ENCODE measurements at regions not wholly inside any gene's neighbourhood (a gene's known extent, or its start where the extent isn't known, plus 50 kb on each side); places are given as distances from the start of the nearest gene placed in this dataset.

DNA sequence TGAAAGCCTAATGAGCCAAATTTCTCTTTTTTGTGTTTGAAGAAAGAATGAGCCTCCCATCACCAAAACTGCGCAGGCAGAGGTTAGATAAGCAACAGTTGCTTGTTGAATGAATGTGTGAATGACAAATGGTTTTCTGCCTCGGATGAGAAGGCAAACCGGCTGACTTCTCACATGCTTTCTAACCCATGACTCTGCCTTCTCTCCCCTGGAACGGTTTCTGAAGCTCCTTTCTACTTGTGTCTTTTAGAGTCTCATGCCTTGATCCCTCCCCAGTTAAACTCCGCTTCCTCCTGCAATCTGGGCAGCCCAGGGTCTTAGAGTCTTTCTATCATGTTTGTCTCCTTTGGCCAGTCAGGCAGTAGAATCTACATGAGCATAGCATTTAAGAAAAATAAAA lies 342.1 kb upstream of the NCAM1 start:
- Histone ChIP-seq H3K4me2 (replicated peaks; ENCODE audit: extremely low read depth, low read length, poor library complexity, severe bottlenecking) (no peak overlapping the region), H3K36me3 (replicated peaks in 1 of 2; ENCODE audit: control insufficient read depth in 1 of 2, insufficient read depth in 2 of 2, low read length in 2 of 2) (no peaks in the 10 kb centered on the region), H3K9ac (ENCODE audit: insufficient read depth, low read length, poor library complexity, severe bottlenecking) (no peak overlapping the region), H3K27me3 (ENCODE audit: control insufficient read depth in 2 of 2, insufficient read depth in 2 of 2, low read length in 2 of 2) (no peaks in the 10 kb centered on the region), H3K27ac (ENCODE audit: low read depth in 1 of 2, low read length in 2 of 2) (no peak overlapping the region), H4K20me1 (ENCODE audit: insufficient read depth, low read length) (no peaks in the 10 kb centered on the region), H3K9me3 (replicated peaks in 1 of 2; ENCODE audit: control insufficient read depth in 1 of 2, insufficient read depth in 1 of 2, low read length in 2 of 2) (no peaks in the 10 kb centered on the region), H2AFZ (ENCODE audit: insufficient read depth, low read depth, low read length, poor library complexity, severe bottlenecking) (no peak overlapping the region), H3K4me3 (replicated peaks in 1 of 3; ENCODE audit: low read depth in 2 of 3, low read length in 3 of 3) (no peak overlapping the region), H3K79me2 (ENCODE audit: insufficient read depth, low read length) (no peaks in the 10 kb centered on the region), H3K4me1 (ENCODE audit: control insufficient read depth in 1 of 2, insufficient read depth in 2 of 2, low read length in 2 of 2) (peaks cover 81 to 92% of the 10 kb centered on the region in 2 donors)
- Mint-ChIP-seq H3K4me3 (no peak overlapping the region), H3K9me3 (peaks cover 0 to 2% (median 0%) of the 10 kb centered on the region in 7 donors), H3K27me3 (ENCODE audit: low read depth in 3 of 3) (peaks cover 0 to 1% (median 0%) of the 10 kb centered on the region in 3 donors), H3K27ac (peak overlapping the region in 1 of 7 donors; percentile 14), H3K36me3 (peaks cover 0 to 9% of the 10 kb centered on the region in 2 donors), H3K4me1 (peaks cover 76% of the 10 kb centered on the region)
- DNase-seq = no peak
- 80% methylated on average over 1 of the region's 5 CpGs for WGBS (ENCODE audit: insufficient coverage)
- intact Hi-C loops (cut with micrococcal nuclease) = no loop called here
- TF ChIP-seq, protein P1, sequence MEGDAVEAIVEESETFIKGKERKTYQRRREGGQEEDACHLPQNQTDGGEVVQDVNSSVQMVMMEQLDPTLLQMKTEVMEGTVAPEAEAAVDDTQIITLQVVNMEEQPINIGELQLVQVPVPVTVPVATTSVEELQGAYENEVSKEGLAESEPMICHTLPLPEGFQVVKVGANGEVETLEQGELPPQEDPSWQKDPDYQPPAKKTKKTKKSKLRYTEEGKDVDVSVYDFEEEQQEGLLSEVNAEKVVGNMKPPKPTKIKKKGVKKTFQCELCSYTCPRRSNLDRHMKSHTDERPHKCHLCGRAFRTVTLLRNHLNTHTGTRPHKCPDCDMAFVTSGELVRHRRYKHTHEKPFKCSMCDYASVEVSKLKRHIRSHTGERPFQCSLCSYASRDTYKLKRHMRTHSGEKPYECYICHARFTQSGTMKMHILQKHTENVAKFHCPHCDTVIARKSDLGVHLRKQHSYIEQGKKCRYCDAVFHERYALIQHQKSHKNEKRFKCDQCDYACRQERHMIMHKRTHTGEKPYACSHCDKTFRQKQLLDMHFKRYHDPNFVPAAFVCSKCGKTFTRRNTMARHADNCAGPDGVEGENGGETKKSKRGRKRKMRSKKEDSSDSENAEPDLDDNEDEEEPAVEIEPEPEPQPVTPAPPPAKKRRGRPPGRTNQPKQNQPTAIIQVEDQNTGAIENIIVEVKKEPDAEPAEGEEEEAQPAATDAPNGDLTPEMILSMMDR (IDR thresholded peaks at IDR 0.05) = no peak

DNA sequence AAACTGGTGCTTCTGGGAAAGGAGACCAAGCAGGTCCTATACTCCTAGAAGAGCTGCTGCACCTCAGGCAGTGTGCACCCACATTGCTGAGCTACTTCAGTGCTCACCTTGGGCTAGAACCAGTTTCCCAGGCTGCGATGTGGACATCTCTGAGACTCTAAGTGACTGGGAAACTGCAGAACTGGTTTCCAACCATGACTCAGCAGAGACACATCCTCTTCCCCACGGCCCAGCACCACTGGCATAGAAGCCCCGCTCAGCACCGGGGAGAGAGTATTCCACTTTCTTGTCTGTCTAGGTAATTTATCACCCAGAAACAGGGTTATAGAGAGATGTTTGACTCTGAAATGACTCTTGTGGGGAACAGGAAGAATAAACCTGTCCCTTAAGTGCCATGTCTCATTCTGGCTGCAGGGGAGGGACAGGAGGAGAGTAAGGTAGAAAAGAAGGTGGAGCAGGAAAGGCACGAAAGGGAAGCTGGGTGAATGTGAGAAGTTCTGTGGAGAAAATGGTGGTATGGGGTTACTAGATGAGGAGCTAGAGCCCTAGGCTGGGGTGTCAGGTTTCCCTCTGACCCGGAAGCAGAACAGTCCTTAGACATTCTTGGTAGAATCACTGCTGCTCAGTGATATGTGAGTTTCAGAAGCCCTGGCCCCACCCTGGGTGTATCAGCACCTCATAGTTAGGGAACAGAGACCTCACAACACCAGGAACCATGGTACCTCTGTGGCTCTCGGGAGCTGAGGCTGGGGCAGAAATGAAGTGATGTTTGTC lies 340.4 kb upstream of the NCAM1 start:
- Mint-ChIP-seq H3K9me3 (peaks cover 0 to 2% (median 0%) of the 10 kb centered on the region in 7 donors), H3K27me3 (ENCODE audit: low read depth in 3 of 3) (peaks cover 0 to 1% (median 0%) of the 10 kb centered on the region in 3 donors), H3K4me1 (peaks cover 59% of the 10 kb centered on the region), H3K4me3 (peak overlapping the region; percentile 24 to 69), H3K36me3 (peaks cover 0 to 2% of the 10 kb centered on the region in 2 donors), H3K27ac (peak overlapping the region; percentile 82 to 93 (median 90))
- DNase-seq = peak; percentile 58 to 74 (median 73)
- 39% methylated on average over 3 of the region's 7 CpGs for WGBS (ENCODE audit: insufficient coverage)
- H3K4me3 ChIP-seq (replicated peaks in 1 of 3; ENCODE audit: low read depth in 2 of 3, low read length in 3 of 3) = peak overlapping the region in 1 of 3 experiments; percentile 19
- H3K9ac ChIP-seq (ENCODE audit: insufficient read depth, low read length, poor library complexity, severe bottlenecking) = no peak overlapping the region
- TF ChIP-seq, protein P1 (IDR thresholded peaks at IDR 0.05) = no peak
- H3K4me1 ChIP-seq (ENCODE audit: control insufficient read depth in 1 of 2, insufficient read depth in 2 of 2, low read length in 2 of 2) = peaks cover 65 to 76% of the 10 kb centered on the region in 2 donors
- H3K27ac ChIP-seq (ENCODE audit: low read depth in 1 of 2, low read length in 2 of 2) = peak overlapping the region; percentile 68 to 79
- no peaks in the 10 kb centered on the region for H3K27me3 ChIP-seq (ENCODE audit: control insufficient read depth in 2 of 2, insufficient read depth in 2 of 2, low read length in 2 of 2)
- no peaks in the 10 kb centered on the region for H3K79me2 ChIP-seq (ENCODE audit: insufficient read depth, low read length)
- H2AFZ ChIP-seq (ENCODE audit: insufficient read depth, low read depth, low read length, poor library complexity, severe bottlenecking) = peak overlapping the region; percentile 43
- H4K20me1 ChIP-seq (ENCODE audit: insufficient read depth, low read length) = no peaks in the 10 kb centered on the region
- intact Hi-C loops (cut with micrococcal nuclease) = no loop called here
- H3K4me2 ChIP-seq (replicated peaks; ENCODE audit: extremely low read depth, low read length, poor library complexity, severe bottlenecking) = peak overlapping the region; percentile 33
- H3K36me3 ChIP-seq (replicated peaks in 1 of 2; ENCODE audit: control insufficient read depth in 1 of 2, insufficient read depth in 2 of 2, low read length in 2 of 2) = no peaks in the 10 kb centered on the region
- H3K9me3 ChIP-seq (replicated peaks in 1 of 2; ENCODE audit: control insufficient read depth in 1 of 2, insufficient read depth in 1 of 2, low read length in 2 of 2) = no peaks in the 10 kb centered on the region
